ENCODE measurements at regions not wholly inside any gene's neighbourhood (a gene's known extent, or its start where the extent isn't known, plus 50 kb on each side); places are given as distances from the start of the nearest gene placed in this dataset.

DNA sequence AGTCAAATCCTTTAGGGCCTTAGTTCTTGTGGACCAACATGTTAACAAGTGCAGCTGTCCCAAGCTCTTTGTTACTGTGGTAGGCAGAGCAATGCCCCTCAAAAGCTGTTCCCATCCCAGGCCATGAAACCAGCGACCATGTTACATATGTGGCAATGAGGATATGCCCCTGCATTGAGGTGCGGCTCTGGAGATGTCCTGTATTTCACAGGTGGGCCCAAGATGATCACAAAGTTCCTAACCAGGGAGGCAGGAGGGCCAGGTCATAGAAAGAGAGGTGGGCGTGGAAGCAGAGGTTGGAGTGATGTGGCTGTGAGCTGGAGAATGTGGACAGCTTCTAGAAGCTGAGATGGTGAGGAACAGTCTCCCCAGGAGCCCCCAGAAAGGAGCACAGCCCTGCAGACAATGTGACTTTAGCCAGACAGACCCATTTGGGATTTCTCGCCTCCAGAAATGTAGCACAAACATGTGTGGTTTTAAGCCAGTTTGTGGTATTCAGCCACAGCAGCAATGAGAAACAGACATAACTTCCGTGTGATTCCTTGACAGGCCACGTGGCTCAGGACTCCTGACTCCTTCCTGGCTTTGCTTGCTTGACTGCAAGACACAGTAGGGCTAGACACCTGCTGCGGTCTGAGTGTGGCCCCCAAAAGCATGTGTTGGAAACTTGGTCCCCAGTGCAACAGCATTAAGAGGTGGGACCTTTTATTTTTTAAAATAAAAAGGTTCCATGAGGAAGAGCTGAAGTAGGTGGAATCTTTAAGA lies 778.3 kb downstream of the KCNJ18 start:
- no peak for TF ChIP-seq SIN3A (IDR thresholded peaks at IDR 0.05; ENCODE audit: borderline replicate concordance, insufficient read depth, low read depth, low read length)
- TF ChIP-seq, protein P1, sequence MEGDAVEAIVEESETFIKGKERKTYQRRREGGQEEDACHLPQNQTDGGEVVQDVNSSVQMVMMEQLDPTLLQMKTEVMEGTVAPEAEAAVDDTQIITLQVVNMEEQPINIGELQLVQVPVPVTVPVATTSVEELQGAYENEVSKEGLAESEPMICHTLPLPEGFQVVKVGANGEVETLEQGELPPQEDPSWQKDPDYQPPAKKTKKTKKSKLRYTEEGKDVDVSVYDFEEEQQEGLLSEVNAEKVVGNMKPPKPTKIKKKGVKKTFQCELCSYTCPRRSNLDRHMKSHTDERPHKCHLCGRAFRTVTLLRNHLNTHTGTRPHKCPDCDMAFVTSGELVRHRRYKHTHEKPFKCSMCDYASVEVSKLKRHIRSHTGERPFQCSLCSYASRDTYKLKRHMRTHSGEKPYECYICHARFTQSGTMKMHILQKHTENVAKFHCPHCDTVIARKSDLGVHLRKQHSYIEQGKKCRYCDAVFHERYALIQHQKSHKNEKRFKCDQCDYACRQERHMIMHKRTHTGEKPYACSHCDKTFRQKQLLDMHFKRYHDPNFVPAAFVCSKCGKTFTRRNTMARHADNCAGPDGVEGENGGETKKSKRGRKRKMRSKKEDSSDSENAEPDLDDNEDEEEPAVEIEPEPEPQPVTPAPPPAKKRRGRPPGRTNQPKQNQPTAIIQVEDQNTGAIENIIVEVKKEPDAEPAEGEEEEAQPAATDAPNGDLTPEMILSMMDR (IDR thresholded peaks at IDR 0.05): no peak
- TF ChIP-seq POLR2AphosphoS5 (IDR thresholded peaks at IDR 0.05; ENCODE audit: low read depth, low read length): no peak
- TF ChIP-seq, protein P2, sequence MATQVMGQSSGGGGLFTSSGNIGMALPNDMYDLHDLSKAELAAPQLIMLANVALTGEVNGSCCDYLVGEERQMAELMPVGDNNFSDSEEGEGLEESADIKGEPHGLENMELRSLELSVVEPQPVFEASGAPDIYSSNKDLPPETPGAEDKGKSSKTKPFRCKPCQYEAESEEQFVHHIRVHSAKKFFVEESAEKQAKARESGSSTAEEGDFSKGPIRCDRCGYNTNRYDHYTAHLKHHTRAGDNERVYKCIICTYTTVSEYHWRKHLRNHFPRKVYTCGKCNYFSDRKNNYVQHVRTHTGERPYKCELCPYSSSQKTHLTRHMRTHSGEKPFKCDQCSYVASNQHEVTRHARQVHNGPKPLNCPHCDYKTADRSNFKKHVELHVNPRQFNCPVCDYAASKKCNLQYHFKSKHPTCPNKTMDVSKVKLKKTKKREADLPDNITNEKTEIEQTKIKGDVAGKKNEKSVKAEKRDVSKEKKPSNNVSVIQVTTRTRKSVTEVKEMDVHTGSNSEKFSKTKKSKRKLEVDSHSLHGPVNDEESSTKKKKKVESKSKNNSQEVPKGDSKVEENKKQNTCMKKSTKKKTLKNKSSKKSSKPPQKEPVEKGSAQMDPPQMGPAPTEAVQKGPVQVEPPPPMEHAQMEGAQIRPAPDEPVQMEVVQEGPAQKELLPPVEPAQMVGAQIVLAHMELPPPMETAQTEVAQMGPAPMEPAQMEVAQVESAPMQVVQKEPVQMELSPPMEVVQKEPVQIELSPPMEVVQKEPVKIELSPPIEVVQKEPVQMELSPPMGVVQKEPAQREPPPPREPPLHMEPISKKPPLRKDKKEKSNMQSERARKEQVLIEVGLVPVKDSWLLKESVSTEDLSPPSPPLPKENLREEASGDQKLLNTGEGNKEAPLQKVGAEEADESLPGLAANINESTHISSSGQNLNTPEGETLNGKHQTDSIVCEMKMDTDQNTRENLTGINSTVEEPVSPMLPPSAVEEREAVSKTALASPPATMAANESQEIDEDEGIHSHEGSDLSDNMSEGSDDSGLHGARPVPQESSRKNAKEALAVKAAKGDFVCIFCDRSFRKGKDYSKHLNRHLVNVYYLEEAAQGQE (IDR thresholded peaks at IDR 0.05; ENCODE audit: insufficient read depth in 1 of 2, low read depth in 2 of 2, low read length in 1 of 2): no peak
- TF ChIP-seq TCF7L2 (IDR thresholded peaks at IDR 0.05; ENCODE audit: low read depth, low read length): no peak
- Histone ChIP-seq H3K4me3 (ENCODE audit: low read depth in 2 of 2, low read length in 2 of 2) (no peak overlapping the region), H3K27me3 (ENCODE audit: control insufficient read depth, insufficient read depth, low read length) (no peaks in the 10 kb centered on the region), H3K9me3 (ENCODE audit: control insufficient read depth, insufficient read depth, low read depth, low read length) (no peaks in the 10 kb centered on the region), H3K4me1 (ENCODE audit: control insufficient read depth, insufficient read depth, low read length) (no peaks in the 10 kb centered on the region), H3K36me3 (ENCODE audit: control insufficient read depth, insufficient read depth, low read length) (no peaks in the 10 kb centered on the region), H3K27ac (ENCODE audit: low read length) (no peak overlapping the region)
- no TSS peak for BruUV-seq (replicated peaks)
- ATAC-seq (no peak), DNase-seq (ENCODE audit: low read depth, low spot score) (no peak)
- in situ Hi-C loops (cut with HindIII; ENCODE audit: low pct_unique_long_range_greater_than_20kb, low sequenced_read_pairs) (no loop called here), intact Hi-C loops (cut with micrococcal nuclease; ENCODE audit: unreplicated experiment) (no loop called here)
- CTCF ChIA-PET: no interaction called here
- POLR2A ChIA-PET: no interaction called here

DNA sequence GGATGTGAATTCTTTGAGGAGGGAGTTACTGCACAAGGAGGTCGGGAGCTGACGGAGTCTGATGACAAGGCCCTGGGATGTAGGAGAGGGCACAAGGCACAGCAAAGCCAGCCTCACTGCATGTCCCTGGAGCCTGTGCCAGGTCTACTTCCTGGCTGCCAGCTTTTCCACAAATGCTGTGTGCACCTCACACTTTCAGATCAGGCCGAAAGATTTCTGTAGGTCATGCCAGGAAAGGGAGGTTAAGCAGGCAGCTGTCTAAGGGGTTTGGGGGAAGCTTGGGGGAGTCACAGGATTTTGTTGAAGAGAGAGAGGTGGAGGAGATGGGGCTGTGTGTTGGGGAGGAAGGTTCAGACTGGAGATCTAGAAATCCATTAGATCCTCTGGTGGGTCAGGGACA lies 792.5 kb downstream of the KCNJ18 start:
- in situ Hi-C loops (cut with HindIII; ENCODE audit: low pct_unique_long_range_greater_than_20kb, low sequenced_read_pairs): no loop called here
- CTCF ChIA-PET: no interaction called here

More for the DNA sequence above, 792.5 kb downstream of the KCNJ18 start:
- TF ChIP-seq TCF7L2 (IDR thresholded peaks at IDR 0.05; ENCODE audit: low read depth, low read length) (no peak), POLR2AphosphoS5 (IDR thresholded peaks at IDR 0.05; ENCODE audit: low read depth, low read length) (no peak), SIN3A (IDR thresholded peaks at IDR 0.05; ENCODE audit: borderline replicate concordance, insufficient read depth, low read depth, low read length) (no peak)
- TF ChIP-seq, protein P2 (IDR thresholded peaks at IDR 0.05; ENCODE audit: insufficient read depth in 1 of 2, low read depth in 2 of 2, low read length in 1 of 2): no peak
- TF ChIP-seq, protein P1 (IDR thresholded peaks at IDR 0.05): no peak
- Histone ChIP-seq H3K27me3 (ENCODE audit: control insufficient read depth, insufficient read depth, low read length) (no peaks in the 10 kb centered on the region), H3K36me3 (ENCODE audit: control insufficient read depth, insufficient read depth, low read length) (no peaks in the 10 kb centered on the region), H3K4me1 (ENCODE audit: control insufficient read depth, insufficient read depth, low read length) (no peaks in the 10 kb centered on the region), H3K27ac (ENCODE audit: low read length) (no peak overlapping the region), H3K4me3 (ENCODE audit: low read depth in 2 of 2, low read length in 2 of 2) (no peak overlapping the region), H3K9me3 (ENCODE audit: control insufficient read depth, insufficient read depth, low read depth, low read length) (no peaks in the 10 kb centered on the region)
- no TSS peak for BruUV-seq (replicated peaks)
- POLR2A ChIA-PET: no interaction called here
- DNase-seq (ENCODE audit: low read depth, low spot score): no peak
- no peak for ATAC-seq
- intact Hi-C loops (cut with micrococcal nuclease; ENCODE audit: unreplicated experiment): no loop called here

Measured in Panc1 (cell line).